ENCODE measurements at regions not wholly inside any gene's neighbourhood (a gene's known extent, or its start where the extent isn't known, plus 50 kb on each side); places are given as distances from the start of the nearest gene placed in this dataset.
A peak's percentile ranks its signal among the peaks of the same experiment; 100 is the strongest.

DNA sequence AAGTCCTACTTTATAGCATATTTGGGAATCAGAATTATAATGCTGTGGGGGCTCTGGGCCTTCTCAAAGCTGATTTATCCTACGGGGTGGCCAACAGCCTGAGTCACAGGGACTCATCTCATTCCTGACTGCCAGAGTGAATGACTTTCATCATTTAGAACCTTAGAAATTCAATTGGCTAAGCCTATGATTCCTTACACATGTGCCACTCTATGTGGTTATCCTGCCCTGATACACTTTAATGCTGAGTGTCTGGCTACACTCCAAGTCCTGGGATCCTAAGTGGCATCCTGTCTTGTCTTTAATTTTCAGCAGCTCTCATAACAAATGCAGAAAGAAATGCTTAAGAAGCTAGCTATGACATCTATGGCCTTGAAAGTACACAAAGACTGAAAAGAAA, 75.2 kb upstream of the FREM1 start:
- Histone ChIP-seq H3K4me1 (ENCODE audit: insufficient read depth) (no peaks in the 10 kb centered on the region), H3K27ac (no peak overlapping the region), H3K27me3 (no peaks in the 10 kb centered on the region), H3K9me3 (ENCODE audit: low read depth) (no peaks in the 10 kb centered on the region), H3K9me2 (replicated peaks; ENCODE audit: insufficient read depth) (no peaks in the 10 kb centered on the region), H3K79me2 (no peaks in the 10 kb centered on the region), H4K20me1 (ENCODE audit: insufficient read depth, poor library complexity, severe bottlenecking) (no peaks in the 10 kb centered on the region), H3K4me2 (no peak overlapping the region), H3K4me3 (no peak overlapping the region), H3K36me3 (replicated peaks; ENCODE audit: insufficient read depth, low read depth) (no peaks in the 10 kb centered on the region), H2AFZ (no peak overlapping the region)
- WGBS (ENCODE audit: low lambda C conversion rate, missing lambda C conversion rate) = 60% methylated on average over 1 of the region's 1 CpG
- no peak for DNase-seq (ENCODE audit: low spot score)
- no peak for TF ChIP-seq EZH2 (IDR thresholded peaks at IDR 0.05; ENCODE audit: borderline replicate concordance)
- TF ChIP-seq EZH2phosphoT487 (IDR thresholded peaks at IDR 0.05; ENCODE audit: low read depth, severe bottlenecking, unreplicated experiment) = no peak
- TF ChIP-seq, protein P1, sequence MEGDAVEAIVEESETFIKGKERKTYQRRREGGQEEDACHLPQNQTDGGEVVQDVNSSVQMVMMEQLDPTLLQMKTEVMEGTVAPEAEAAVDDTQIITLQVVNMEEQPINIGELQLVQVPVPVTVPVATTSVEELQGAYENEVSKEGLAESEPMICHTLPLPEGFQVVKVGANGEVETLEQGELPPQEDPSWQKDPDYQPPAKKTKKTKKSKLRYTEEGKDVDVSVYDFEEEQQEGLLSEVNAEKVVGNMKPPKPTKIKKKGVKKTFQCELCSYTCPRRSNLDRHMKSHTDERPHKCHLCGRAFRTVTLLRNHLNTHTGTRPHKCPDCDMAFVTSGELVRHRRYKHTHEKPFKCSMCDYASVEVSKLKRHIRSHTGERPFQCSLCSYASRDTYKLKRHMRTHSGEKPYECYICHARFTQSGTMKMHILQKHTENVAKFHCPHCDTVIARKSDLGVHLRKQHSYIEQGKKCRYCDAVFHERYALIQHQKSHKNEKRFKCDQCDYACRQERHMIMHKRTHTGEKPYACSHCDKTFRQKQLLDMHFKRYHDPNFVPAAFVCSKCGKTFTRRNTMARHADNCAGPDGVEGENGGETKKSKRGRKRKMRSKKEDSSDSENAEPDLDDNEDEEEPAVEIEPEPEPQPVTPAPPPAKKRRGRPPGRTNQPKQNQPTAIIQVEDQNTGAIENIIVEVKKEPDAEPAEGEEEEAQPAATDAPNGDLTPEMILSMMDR (IDR thresholded peaks at IDR 0.05; ENCODE audit: poor library complexity) = no peak

- no peak overlapping the region for H3K27ac ChIP-seq
- no peaks in the 10 kb centered on the region for H3K27me3 ChIP-seq
- H3K79me2 ChIP-seq = no peaks in the 10 kb centered on the region
- no peaks in the 10 kb centered on the region for H4K20me1 ChIP-seq (ENCODE audit: insufficient read depth, poor library complexity, severe bottlenecking)
- H3K4me1 ChIP-seq (ENCODE audit: insufficient read depth) = no peaks in the 10 kb centered on the region
- no peaks in the 10 kb centered on the region for H3K36me3 ChIP-seq (replicated peaks; ENCODE audit: insufficient read depth, low read depth)
- no peaks in the 10 kb centered on the region for H3K9me2 ChIP-seq (replicated peaks; ENCODE audit: insufficient read depth)
- H3K4me2 ChIP-seq = no peak overlapping the region
- TF ChIP-seq, protein P1 (IDR thresholded peaks at IDR 0.05; ENCODE audit: poor library complexity) = no peak
- no peak for TF ChIP-seq EZH2 (IDR thresholded peaks at IDR 0.05; ENCODE audit: borderline replicate concordance)
- 76% methylated on average over 1 of the region's 1 CpG for WGBS (ENCODE audit: low lambda C conversion rate, missing lambda C conversion rate)
- no peak overlapping the region for H3K4me3 ChIP-seq
- no peaks in the 10 kb centered on the region for H3K9me3 ChIP-seq (ENCODE audit: low read depth)
- no peak for DNase-seq (ENCODE audit: low spot score)
- no peak overlapping the region for H2AFZ ChIP-seq
These were observed 73.4 kb upstream of the FREM1 start for GRCh38 chr9:14983599-14983998.

- H3K79me2 ChIP-seq = no peaks in the 10 kb centered on the region
- DNase-seq (ENCODE audit: low spot score) = no peak
- no peaks in the 10 kb centered on the region for H4K20me1 ChIP-seq (ENCODE audit: insufficient read depth, poor library complexity, severe bottlenecking)
- 42% methylated on average over 3 of the region's 3 CpGs for WGBS (ENCODE audit: low lambda C conversion rate, missing lambda C conversion rate)
- TF ChIP-seq EZH2 (IDR thresholded peaks at IDR 0.05; ENCODE audit: borderline replicate concordance) (no peak), EZH2phosphoT487 (IDR thresholded peaks at IDR 0.05; ENCODE audit: low read depth, severe bottlenecking, unreplicated experiment) (no peak)
- TF ChIP-seq, protein P1 (IDR thresholded peaks at IDR 0.05; ENCODE audit: poor library complexity) = no peak
- H3K4me3 ChIP-seq = no peak overlapping the region
- H3K4me2 ChIP-seq = no peak overlapping the region
- no peaks in the 10 kb centered on the region for H3K9me3 ChIP-seq (ENCODE audit: low read depth)
- H2AFZ ChIP-seq = no peak overlapping the region
- no peaks in the 10 kb centered on the region for H3K4me1 ChIP-seq (ENCODE audit: insufficient read depth)
- peak overlapping the region; percentile 42 for H3K27ac ChIP-seq
- no peaks in the 10 kb centered on the region for H3K9me2 ChIP-seq (replicated peaks; ENCODE audit: insufficient read depth)
- H3K27me3 ChIP-seq = no peaks in the 10 kb centered on the region
- no peaks in the 10 kb centered on the region for H3K36me3 ChIP-seq (replicated peaks; ENCODE audit: insufficient read depth, low read depth)
These were observed 71.2 kb upstream of the FREM1 start for GRCh38 chr9:14981291-14981950.
